Tibial artery (tissue), 4 donors: ENCODE measurements at regions not wholly inside any gene's neighbourhood (a gene's known extent, or its start where the extent isn't known, plus 50 kb on each side); places are given as distances from the start of the nearest gene placed in this dataset.

ENCODE experiments used
- DNase-seq, 2 donors: peaks; one replicate each; pipeline ENCODE4 v3.0.0-alpha.2; 2019
- H3K27ac ChIP-seq, 2 donors: fragments of 200-600 bp; sonication (generic) in 1 of 2; 1 replicate in 1 of 2; 2 replicates in 1 of 2; pipeline ENCODE4 v1.5.1; 2018 to 2019; ENCODE audit warnings: mild to moderate bottlenecking in 1 of 2
- H3K27me3 ChIP-seq, 2 donors: fragments of 200-600 bp; sonication (generic) in 1 of 2; one replicate each; pipeline versions ENCODE4 v1.5.1 to v1.6.0; 2016 to 2019
- H3K36me3 ChIP-seq, 3 donors: fragments of 200-600 bp; sonication (generic) in 2 of 3; one replicate each; pipeline ENCODE4 v1.5.1; 2016 to 2019; ENCODE audit warnings: mild to moderate bottlenecking in 2 of 3
- H3K4me1 ChIP-seq, 4 donors: fragments of 200-600 bp; sonication (generic) in 2 of 4; 1 replicate in 3 of 4; 2 replicates in 1 of 4; pipeline ENCODE4 v1.5.1; 2016 to 2019
- H3K4me3 ChIP-seq, 2 donors: fragments of 200-600 bp; sonication (generic) in 1 of 2; 1 replicate in 1 of 2; 2 replicates in 1 of 2; pipeline ENCODE4 v1.5.1; 2018 to 2019; ENCODE audit warnings: mild to moderate bottlenecking in 2 of 2
- H3K9me3 ChIP-seq, 3 donors: fragments of 200-600 bp; sonication (generic) in 1 of 3; one replicate each; pipeline ENCODE4 v1.5.1; 2016 to 2019
- intact Hi-C: fragments of 100-400 bp; cut with DNase I; formaldehyde crosslinking; loops from one replicate; pipeline ENCODE4 v1.15.0; 2023; ENCODE audit warnings: low total_unique reads
- TF ChIP-seq, protein P1 (sequence below), 2 experiments: fragments of 200-600 bp in 1 of 2; fragments of 450-650 bp in 1 of 2; IDR thresholded peaks; one replicate each; pipeline ENCODE4 v1.5.1; 2017 to 2019; ENCODE audit warnings: antibody characterized with exemption in 2 of 2, mild to moderate bottlenecking in 1 of 2, moderate library complexity in 1 of 2

DNA sequence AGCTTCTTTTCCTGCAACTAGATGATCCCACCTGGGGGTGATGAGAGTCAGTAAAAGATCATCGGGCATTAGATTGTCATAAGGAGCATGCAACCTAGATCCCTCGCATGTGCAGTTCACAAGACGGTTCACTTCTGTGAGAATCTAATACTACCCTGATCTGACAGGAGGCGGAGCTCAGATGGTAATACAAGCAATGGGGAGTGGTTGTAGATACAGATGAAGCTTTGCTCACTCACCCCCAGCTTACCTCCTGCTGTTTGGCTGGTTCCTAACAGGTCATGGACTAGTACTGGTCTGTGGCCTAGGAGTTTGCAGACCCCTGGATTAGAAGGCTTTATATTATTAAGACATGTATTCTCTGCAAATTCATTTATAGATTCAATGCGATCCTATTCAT is 181.6 kb upstream of the MGMT start:
- H3K9me3 ChIP-seq = peaks cover 0 to 4% (median 0%) of the 10 kb centered on the region in 3 donors
- H3K27me3 ChIP-seq = peaks cover 0 to 6% of the 10 kb centered on the region in 2 donors
- H3K27ac ChIP-seq = no peak overlapping the region
- H3K4me3 ChIP-seq = no peak overlapping the region
- H3K4me1 ChIP-seq = peaks cover 0 to 6% (median 1%) of the 10 kb centered on the region in 4 donors
- intact Hi-C loops = no loop called here
- DNase-seq = no peak
- TF ChIP-seq, protein P1, sequence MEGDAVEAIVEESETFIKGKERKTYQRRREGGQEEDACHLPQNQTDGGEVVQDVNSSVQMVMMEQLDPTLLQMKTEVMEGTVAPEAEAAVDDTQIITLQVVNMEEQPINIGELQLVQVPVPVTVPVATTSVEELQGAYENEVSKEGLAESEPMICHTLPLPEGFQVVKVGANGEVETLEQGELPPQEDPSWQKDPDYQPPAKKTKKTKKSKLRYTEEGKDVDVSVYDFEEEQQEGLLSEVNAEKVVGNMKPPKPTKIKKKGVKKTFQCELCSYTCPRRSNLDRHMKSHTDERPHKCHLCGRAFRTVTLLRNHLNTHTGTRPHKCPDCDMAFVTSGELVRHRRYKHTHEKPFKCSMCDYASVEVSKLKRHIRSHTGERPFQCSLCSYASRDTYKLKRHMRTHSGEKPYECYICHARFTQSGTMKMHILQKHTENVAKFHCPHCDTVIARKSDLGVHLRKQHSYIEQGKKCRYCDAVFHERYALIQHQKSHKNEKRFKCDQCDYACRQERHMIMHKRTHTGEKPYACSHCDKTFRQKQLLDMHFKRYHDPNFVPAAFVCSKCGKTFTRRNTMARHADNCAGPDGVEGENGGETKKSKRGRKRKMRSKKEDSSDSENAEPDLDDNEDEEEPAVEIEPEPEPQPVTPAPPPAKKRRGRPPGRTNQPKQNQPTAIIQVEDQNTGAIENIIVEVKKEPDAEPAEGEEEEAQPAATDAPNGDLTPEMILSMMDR (IDR thresholded peaks at IDR 0.05) = no peak
- H3K36me3 ChIP-seq = no peaks in the 10 kb centered on the region

GRCh38 chr10:129288999-129289584 is 177.9 kb upstream of the MGMT start:
- TF ChIP-seq, protein P1 (IDR thresholded peaks at IDR 0.05) = no peak
- DNase-seq = no peak
- intact Hi-C loops = no loop called here
- no peaks in the 10 kb centered on the region for H3K27me3 ChIP-seq
- H3K36me3 ChIP-seq = no peaks in the 10 kb centered on the region
- H3K4me3 ChIP-seq = no peak overlapping the region
- no peaks in the 10 kb centered on the region for H3K9me3 ChIP-seq
- H3K27ac ChIP-seq = no peak overlapping the region
- no peaks in the 10 kb centered on the region for H3K4me1 ChIP-seq

DNA sequence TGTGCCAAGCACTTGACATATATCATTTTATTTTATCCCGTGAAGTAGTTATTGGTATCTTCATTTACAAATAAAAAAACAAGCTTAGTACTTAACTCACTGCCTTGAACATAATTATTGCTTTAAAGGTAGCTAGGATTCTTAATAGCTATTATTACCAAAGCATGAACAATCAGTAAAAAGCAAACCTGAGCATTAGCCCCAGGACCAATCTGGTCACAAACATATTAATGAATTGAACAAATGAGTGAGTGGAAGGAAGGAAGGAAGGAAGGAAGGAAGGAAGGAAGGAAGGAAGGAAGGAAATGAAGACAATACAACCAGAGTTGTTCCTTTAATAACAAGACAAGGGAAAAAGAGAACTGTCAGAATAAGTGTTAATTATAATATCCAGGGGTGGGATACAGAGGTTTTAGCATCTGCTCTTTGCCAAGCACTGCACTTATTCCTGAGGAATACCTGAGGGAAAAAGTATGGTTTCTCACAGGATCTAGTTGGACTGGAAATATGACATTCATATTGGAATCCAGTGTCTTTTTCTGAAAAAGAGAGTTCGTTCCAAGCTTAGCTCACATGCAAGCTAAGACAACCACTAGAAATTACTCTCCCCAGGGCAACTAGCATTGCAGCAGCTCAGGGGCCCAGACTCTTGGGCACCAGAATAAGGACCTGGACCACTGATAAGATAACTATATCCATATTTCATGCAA is 172.9 kb upstream of the MGMT start:
- Histone ChIP-seq H3K27me3 (no peaks in the 10 kb centered on the region), H3K9me3 (no peaks in the 10 kb centered on the region), H3K36me3 (no peaks in the 10 kb centered on the region), H3K4me3 (no peak overlapping the region), H3K4me1 (no peaks in the 10 kb centered on the region), H3K27ac (no peak overlapping the region)
- DNase-seq = no peak
- intact Hi-C loops = no loop called here
- TF ChIP-seq, protein P1 (IDR thresholded peaks at IDR 0.05) = no peak

DNA sequence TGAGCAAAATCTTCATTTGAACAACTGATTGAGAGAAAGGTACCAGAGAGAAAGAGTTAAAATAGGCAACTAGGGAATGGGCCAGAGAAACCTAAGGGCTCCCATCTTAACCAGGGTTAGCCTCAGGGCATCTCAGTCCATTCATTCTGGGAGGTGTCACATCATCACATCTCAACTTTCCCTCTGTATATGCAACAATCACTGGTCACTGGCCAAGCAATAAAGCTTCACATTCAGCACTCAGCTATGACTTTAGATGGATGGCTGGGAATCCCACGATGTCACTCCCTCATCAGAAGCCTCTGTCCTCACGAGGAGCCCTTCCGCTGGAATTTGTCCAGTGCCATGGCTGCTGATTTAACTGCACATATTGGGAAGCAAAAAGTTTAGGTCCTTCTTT is 172.1 kb upstream of the MGMT start:
- intact Hi-C loops = no loop called here
- no peaks in the 10 kb centered on the region for H3K27me3 ChIP-seq
- H3K36me3 ChIP-seq = no peaks in the 10 kb centered on the region
- no peak overlapping the region for H3K4me3 ChIP-seq
- H3K27ac ChIP-seq = no peak overlapping the region
- TF ChIP-seq, protein P1 (IDR thresholded peaks at IDR 0.05) = no peak
- H3K4me1 ChIP-seq = no peaks in the 10 kb centered on the region
- no peaks in the 10 kb centered on the region for H3K9me3 ChIP-seq
- no peak for DNase-seq

- TF ChIP-seq, protein P1 (IDR thresholded peaks at IDR 0.05) = no peak
- H3K27me3 ChIP-seq = no peaks in the 10 kb centered on the region
- no peaks in the 10 kb centered on the region for H3K36me3 ChIP-seq
These were observed 162.0 kb upstream of the MGMT start for GRCh38 chr10:129305046-129305445.

More at GRCh38 chr10:129305046-129305445, 162.0 kb upstream of the MGMT start:
- H3K4me1 ChIP-seq = peaks cover 0 to 28% (median 10%) of the 10 kb centered on the region in 4 donors
- H3K4me3 ChIP-seq = no peak overlapping the region
- DNase-seq = no peak
- H3K9me3 ChIP-seq = peaks cover 0 to 4% (median 0%) of the 10 kb centered on the region in 3 donors
- intact Hi-C loops = no loop called here
- H3K27ac ChIP-seq = no peak overlapping the region
